HG03039 (cell line): ENCODE measurements at regions not wholly inside any gene's neighbourhood (a gene's known extent, or its start where the extent isn't known, plus 50 kb on each side); places are given as distances from the start of the nearest gene placed in this dataset.
"Not testable (repeated sequence)": the region's sequence is repeated elsewhere in the genome, so short reads cannot be mapped to it uniquely, and the experiment has no call there.

Experiments used
- ATAC-seq: cut with Tn5 transposase; IDR thresholded peaks from one replicate; pipeline ENCODE4 v1.9.1; 2021; ENCODE audit warnings: mild to moderate bottlenecking, moderate library complexity; ENCODE audit not compliant: unreplicated experiment

- ATAC-seq: no peak
Observed at GRCh38 chr4:12022409-12022808, 593.7 kb upstream of the HS3ST1 start.

GRCh38 chr4:12016729-12017128 lies 588.0 kb upstream of the HS3ST1 start:
- no peak for ATAC-seq

- no peak for ATAC-seq
Observed at GRCh38 chr4:12005471-12005870, 576.8 kb upstream of the HS3ST1 start.

GRCh38 chr4:11996581-11996980 lies 567.9 kb upstream of the HS3ST1 start:
- ATAC-seq: not testable (repeated sequence)

- ATAC-seq: no peak
Observed at GRCh38 chr4:11976726-11977263, 548.1 kb upstream of the HS3ST1 start.

- ATAC-seq: no peak
Observed at GRCh38 chr4:11973270-11973669, 544.6 kb upstream of the HS3ST1 start.

GRCh38 chr4:11970754-11971153 lies 542.1 kb upstream of the HS3ST1 start:
- ATAC-seq: no peak

GRCh38 chr4:11966782-11967181 lies 538.1 kb upstream of the HS3ST1 start:
- ATAC-seq: no peak

- no peak for ATAC-seq
Observed at GRCh38 chr4:11954093-11954492, 525.4 kb upstream of the HS3ST1 start.

- no peak for ATAC-seq
Observed at GRCh38 chr4:11949355-11949754, 520.7 kb upstream of the HS3ST1 start.

GRCh38 chr4:11947629-11948028 lies 518.9 kb upstream of the HS3ST1 start:
- not testable (repeated sequence) for ATAC-seq

- no peak for ATAC-seq
Observed at GRCh38 chr4:11937941-11938340, 509.2 kb upstream of the HS3ST1 start.

GRCh38 chr4:11931266-11931820 lies 502.6 kb upstream of the HS3ST1 start:
- no peak for ATAC-seq

- ATAC-seq: no peak
Observed at GRCh38 chr4:11929080-11929479, 500.4 kb upstream of the HS3ST1 start.

- ATAC-seq: no peak
Observed at GRCh38 chr4:11919316-11919715, 490.6 kb upstream of the HS3ST1 start.

GRCh38 chr4:11914406-11914805 lies 485.7 kb upstream of the HS3ST1 start:
- ATAC-seq: no peak

GRCh38 chr4:11912886-11913285 lies 484.2 kb upstream of the HS3ST1 start:
- no peak for ATAC-seq

GRCh38 chr4:11910812-11911211 lies 482.1 kb upstream of the HS3ST1 start:
- ATAC-seq: no peak

GRCh38 chr4:11908712-11909111 lies 480.0 kb upstream of the HS3ST1 start:
- ATAC-seq: no peak

GRCh38 chr4:11908205-11908604 lies 479.5 kb upstream of the HS3ST1 start:
- ATAC-seq: no peak

GRCh38 chr4:11904846-11905739 lies 476.4 kb upstream of the HS3ST1 start:
- no peak for ATAC-seq

GRCh38 chr4:11904117-11904535 lies 475.4 kb upstream of the HS3ST1 start:
- no peak for ATAC-seq
